Large intestine (tissue), 3 donors: ENCODE measurements at regions not wholly inside any gene's neighbourhood (a gene's known extent, or its start where the extent isn't known, plus 50 kb on each side); places are given as distances from the start of the nearest gene placed in this dataset.
A peak's percentile ranks its signal among the peaks of the same experiment; 100 is the strongest.

ENCODE experiments used
- DNase-seq, 2 donors: peaks; one replicate each; pipeline versions ENCODE4 v3.0.0 to v3.0.0-alpha.2; 2013
- H3K27ac ChIP-seq: one replicate; pipeline ENCODE4 v1.5.1; 2013; ENCODE audit warnings: low read length
- H3K27me3 ChIP-seq: 2 replicates; pipeline ENCODE4 v1.6.1; 2013; ENCODE audit warnings: low read length; ENCODE audit not compliant: control insufficient read depth, insufficient read depth
- H3K36me3 ChIP-seq: 2 replicates; pipeline ENCODE4 v1.6.1; 2013; ENCODE audit warnings: low read length; ENCODE audit not compliant: control insufficient read depth, insufficient read depth
- H3K4me1 ChIP-seq: one replicate; pipeline ENCODE4 v1.6.1; 2013; ENCODE audit warnings: low read length; ENCODE audit not compliant: control insufficient read depth, insufficient read depth
- H3K4me3 ChIP-seq: one replicate; pipeline ENCODE4 v1.5.1; 2013; ENCODE audit warnings: low read length
- H3K9me3 ChIP-seq: one replicate; pipeline ENCODE4 v1.6.1; 2013; ENCODE audit warnings: mild to moderate bottlenecking, low read depth, low read length, moderate library complexity; ENCODE audit not compliant: control insufficient read depth
- WGBS: methylation state at CpG from one replicate; pipeline ENCODE4 v1.1.5; 2013; ENCODE audit warnings: low lambda C conversion rate; ENCODE audit not compliant: insufficient coverage; 5-methylcytosine and 5-hydroxymethylcytosine counted together

- DNase-seq, result no peak
- Histone ChIP-seq H3K27me3 (no peaks in the 10 kb centered on the region), H3K36me3 (no peaks in the 10 kb centered on the region), H3K4me3 (no peak overlapping the region), H3K27ac (no peak overlapping the region), H3K9me3 (no peaks in the 10 kb centered on the region), H3K4me1 (no peaks in the 10 kb centered on the region)
- WGBS, result 80% methylated on average over 1 of the region's 3 CpGs
Measured at GRCh38 chr6:77326029-77326428, 137.3 kb downstream of the HTR1B start.

- DNase-seq, result no peak
- WGBS, result no CpG with 5 or more reads among the region's 1 CpG
Measured at GRCh38 chr6:77324866-77325265, 138.4 kb downstream of the HTR1B start.

DNA sequence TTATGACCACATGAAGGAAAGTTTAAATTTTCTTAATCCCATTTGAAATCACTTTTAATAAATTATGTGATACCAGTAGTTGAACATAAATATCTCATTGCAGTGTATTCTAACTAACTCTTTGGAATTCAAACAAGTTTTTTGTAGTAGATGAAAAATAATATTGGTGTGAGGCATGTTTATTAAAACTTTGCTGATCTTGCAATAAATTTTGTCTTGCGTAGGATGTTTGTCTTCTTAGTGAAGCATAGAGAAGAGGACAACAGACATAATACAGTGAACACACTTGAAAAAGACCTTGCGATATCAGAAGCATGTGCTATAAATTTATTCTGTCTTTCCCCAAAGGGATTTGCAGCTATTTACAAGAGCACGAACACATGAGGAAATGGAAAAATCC is 140.7 kb downstream of the HTR1B start:
- H3K27ac ChIP-seq, result no peak overlapping the region
- no peaks in the 10 kb centered on the region for H3K9me3 ChIP-seq
- WGBS, result 100% methylated on average over 2 of the region's 3 CpGs
- DNase-seq, result no peak
- no peak overlapping the region for H3K4me3 ChIP-seq
- no peaks in the 10 kb centered on the region for H3K36me3 ChIP-seq
- no peaks in the 10 kb centered on the region for H3K27me3 ChIP-seq
- H3K4me1 ChIP-seq, result no peaks in the 10 kb centered on the region

More at GRCh38 chr6:77324866-77325265, 138.4 kb downstream of the HTR1B start:
- Histone ChIP-seq H3K27ac (no peak overlapping the region), H3K27me3 (no peaks in the 10 kb centered on the region), H3K4me1 (no peaks in the 10 kb centered on the region), H3K4me3 (no peak overlapping the region), H3K9me3 (no peaks in the 10 kb centered on the region), H3K36me3 (no peaks in the 10 kb centered on the region)

- H3K27ac ChIP-seq, result no peak overlapping the region
- WGBS, result no CpG with 5 or more reads among the region's 1 CpG
- no peaks in the 10 kb centered on the region for H3K27me3 ChIP-seq
- H3K9me3 ChIP-seq, result no peaks in the 10 kb centered on the region
- no peak for DNase-seq
- no peaks in the 10 kb centered on the region for H3K36me3 ChIP-seq
- no peak overlapping the region for H3K4me3 ChIP-seq
- no peaks in the 10 kb centered on the region for H3K4me1 ChIP-seq
Measured at GRCh38 chr6:77318256-77318655, 145.0 kb downstream of the HTR1B start.

DNA sequence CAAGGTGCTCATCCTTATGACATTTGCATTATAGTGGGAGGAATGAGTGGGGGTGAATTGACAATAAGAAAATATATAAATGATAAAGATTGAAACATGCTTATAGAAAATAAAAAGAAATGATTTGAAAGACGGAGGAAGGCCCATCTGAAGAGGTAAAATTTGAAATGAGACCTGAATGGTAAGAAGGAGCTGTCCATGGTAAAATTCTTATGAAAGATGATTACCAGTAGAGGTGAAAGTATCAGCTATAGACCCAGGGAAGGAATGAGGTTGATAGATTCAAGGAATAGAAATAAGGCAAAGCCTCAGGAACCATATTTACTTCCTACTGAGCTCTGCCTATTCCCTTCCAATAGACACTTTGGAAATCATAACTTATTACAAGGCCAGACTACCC is 149.7 kb downstream of the HTR1B start:
- no peaks in the 10 kb centered on the region for H3K27me3 ChIP-seq
- DNase-seq, result no peak
- H3K4me3 ChIP-seq, result no peak overlapping the region
- no peaks in the 10 kb centered on the region for H3K36me3 ChIP-seq
- 100% methylated on average over 1 of the region's 1 CpG for WGBS
- H3K9me3 ChIP-seq, result no peaks in the 10 kb centered on the region
- no peak overlapping the region for H3K27ac ChIP-seq
- no peaks in the 10 kb centered on the region for H3K4me1 ChIP-seq

DNA sequence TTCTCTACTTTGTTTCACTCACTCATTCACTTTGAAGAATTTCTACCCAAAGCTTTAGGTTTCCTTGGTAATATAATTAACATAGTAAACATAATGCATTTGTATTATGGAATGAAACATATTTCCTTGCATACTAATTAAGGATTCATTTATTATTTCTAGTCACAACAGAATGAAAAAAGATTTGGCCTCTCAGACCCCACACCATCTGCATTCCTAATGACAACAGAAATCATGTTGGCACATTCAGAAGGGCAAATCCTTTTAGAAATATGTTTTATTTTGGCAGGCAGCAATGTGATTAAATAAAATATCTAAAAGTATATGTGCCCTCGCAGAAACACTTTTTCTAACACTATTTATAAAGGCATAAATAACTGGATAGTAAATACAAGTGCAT is 163.4 kb downstream of the HTR1B start:
- 100% methylated on average over 1 of the region's 1 CpG for WGBS
- H3K27ac ChIP-seq, result no peak overlapping the region
- no peaks in the 10 kb centered on the region for H3K36me3 ChIP-seq
- H3K4me1 ChIP-seq, result no peaks in the 10 kb centered on the region
- DNase-seq, result no peak
- no peak overlapping the region for H3K4me3 ChIP-seq
- H3K27me3 ChIP-seq, result no peaks in the 10 kb centered on the region
- H3K9me3 ChIP-seq, result no peaks in the 10 kb centered on the region

DNA sequence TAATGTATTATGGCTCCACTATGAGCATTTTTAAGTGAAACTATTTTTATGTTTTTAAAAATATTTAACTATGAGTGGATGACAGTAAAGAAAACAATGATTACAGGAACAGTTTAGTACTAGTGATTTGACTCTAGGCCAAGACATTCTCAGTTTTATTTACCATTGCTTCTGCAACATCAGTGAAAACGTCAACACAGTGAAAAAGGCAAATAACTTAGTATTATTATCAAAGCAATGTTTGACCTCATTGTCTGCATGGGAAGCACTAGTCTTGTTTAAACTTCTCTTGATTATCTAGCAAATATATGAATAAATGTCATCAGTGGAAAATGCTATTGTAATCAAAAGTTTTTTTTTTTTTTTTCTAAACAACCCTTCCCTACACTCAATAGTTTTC is 165.0 kb downstream of the HTR1B start:
- no peak overlapping the region for H3K27ac ChIP-seq
- DNase-seq, result no peak
- no peaks in the 10 kb centered on the region for H3K36me3 ChIP-seq
- no peaks in the 10 kb centered on the region for H3K4me1 ChIP-seq
- no CpG with 5 or more reads among the region's 1 CpG for WGBS
- no peaks in the 10 kb centered on the region for H3K9me3 ChIP-seq
- no peak overlapping the region for H3K4me3 ChIP-seq
- H3K27me3 ChIP-seq, result no peaks in the 10 kb centered on the region

DNA sequence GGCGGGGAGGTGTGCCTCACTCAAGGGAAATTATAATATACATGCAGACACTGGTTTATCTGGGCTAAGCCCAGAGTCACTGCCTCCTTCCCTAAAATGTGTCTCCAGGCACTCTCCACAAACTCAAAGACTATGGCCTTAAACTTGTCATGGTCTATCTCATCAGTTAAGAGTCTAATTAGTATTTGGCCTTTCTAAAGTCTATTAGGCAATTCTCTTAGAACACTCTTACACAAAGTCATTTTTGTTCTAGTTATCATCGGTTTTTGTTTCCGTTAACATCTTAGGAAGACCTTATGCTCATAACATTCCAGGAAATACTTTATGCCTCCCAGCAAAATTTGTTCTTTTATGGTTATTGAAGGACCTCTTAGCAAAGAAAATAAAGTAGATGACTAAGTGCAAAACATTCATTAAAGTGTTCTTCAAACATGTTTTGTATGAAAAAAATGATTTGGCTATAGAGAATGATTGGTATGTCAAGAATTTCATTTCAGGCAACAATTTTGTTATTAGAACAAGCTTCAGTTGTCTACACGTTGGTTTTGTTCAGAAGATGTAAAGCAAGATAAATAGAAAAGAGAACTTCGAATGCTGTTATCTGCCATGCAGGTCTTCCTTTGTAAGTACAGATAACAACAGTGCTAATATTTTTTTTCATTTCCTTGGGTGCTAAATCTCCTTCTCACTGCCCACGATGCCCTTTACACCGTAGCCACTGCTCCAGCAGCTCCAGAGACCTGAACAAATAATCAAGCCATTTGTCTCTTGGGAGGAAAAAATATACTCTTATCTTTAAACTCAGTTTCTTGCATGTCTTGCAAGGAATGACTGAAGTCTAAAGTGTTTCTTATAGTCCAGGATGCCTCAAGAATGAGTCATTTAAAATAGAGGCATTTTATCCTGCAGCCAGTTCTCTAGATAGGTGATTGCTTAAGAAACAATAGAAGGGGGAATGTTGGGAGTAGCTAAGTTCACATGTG is 170.4 kb downstream of the HTR1B start:
- H3K27ac ChIP-seq, result no peak overlapping the region
- H3K4me3 ChIP-seq, result no peak overlapping the region
- H3K9me3 ChIP-seq, result no peaks in the 10 kb centered on the region
- peak in 1 of 2 donors; percentile 26 for DNase-seq
- no peaks in the 10 kb centered on the region for H3K27me3 ChIP-seq
- no peaks in the 10 kb centered on the region for H3K4me1 ChIP-seq
- 0% methylated on average over 2 of the region's 7 CpGs for WGBS
- H3K36me3 ChIP-seq, result no peaks in the 10 kb centered on the region

GRCh38 chr6:77290798-77291197 is 172.5 kb downstream of the HTR1B start:
- WGBS, result 100% methylated on average over 1 of the region's 1 CpG
- no peaks in the 10 kb centered on the region for H3K9me3 ChIP-seq
- H3K36me3 ChIP-seq, result no peaks in the 10 kb centered on the region
- no peak for DNase-seq
- H3K4me1 ChIP-seq, result no peaks in the 10 kb centered on the region
- no peaks in the 10 kb centered on the region for H3K27me3 ChIP-seq
- H3K4me3 ChIP-seq, result no peak overlapping the region
- no peak overlapping the region for H3K27ac ChIP-seq

DNA sequence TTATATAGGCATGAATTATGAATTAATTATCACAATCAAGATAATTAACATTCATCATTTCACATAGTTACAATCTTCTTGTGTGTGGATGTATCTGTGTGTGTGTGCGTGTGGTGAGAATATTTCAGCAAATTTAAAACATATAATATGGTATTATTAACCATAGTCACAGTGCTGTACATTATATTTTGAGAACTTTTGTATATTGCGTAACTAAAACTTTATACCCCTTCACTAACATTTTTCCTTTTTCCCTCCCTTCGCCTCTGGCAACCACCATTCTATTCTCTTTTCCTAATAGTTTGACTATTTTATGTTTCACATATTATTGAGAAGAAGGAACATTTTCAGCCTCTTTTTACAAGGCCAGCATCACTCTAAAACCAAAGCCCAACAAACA is 176.8 kb downstream of the HTR1B start:
- 100% methylated on average over 1 of the region's 3 CpGs for WGBS

DNA sequence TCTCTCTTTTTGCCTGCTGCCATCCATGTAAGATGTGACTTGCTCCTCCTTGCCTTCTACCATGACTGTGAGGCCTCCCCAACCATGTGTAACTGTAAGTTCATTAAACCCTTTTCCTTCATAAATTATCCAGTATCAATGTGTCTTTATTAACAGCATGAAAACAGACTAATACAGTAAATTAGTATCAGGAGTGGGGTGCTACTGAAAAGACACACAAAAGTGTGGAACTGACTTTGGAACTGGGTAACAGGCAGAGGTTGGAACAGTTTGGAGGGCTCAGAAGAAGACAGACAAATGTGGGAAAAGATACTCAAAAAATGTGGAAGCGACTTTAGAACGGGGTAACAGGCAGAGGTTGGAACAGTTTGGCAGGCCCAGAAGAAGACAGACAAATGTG is 189.4 kb downstream of the HTR1B start:
- Histone ChIP-seq H3K27ac (no peak overlapping the region), H3K36me3 (no peaks in the 10 kb centered on the region), H3K27me3 (no peaks in the 10 kb centered on the region), H3K9me3 (no peaks in the 10 kb centered on the region), H3K4me3 (no peak overlapping the region), H3K4me1 (no peaks in the 10 kb centered on the region)
- no peak for DNase-seq
- WGBS, result 94% methylated on average over 2 of the region's 2 CpGs

More for the DNA sequence above, 176.8 kb downstream of the HTR1B start:
- no peak overlapping the region for H3K27ac ChIP-seq
- no peaks in the 10 kb centered on the region for H3K4me1 ChIP-seq
- DNase-seq, result no peak
- no peaks in the 10 kb centered on the region for H3K27me3 ChIP-seq
- H3K36me3 ChIP-seq, result no peaks in the 10 kb centered on the region
- no peak overlapping the region for H3K4me3 ChIP-seq
- H3K9me3 ChIP-seq, result no peaks in the 10 kb centered on the region
